Activated CD4-positive, alpha-beta memory T cell treated with anti-CD3 and anti-CD28 coated beads for 36 hours (primary cell): ENCODE measurements at regions not wholly inside any gene's neighbourhood (a gene's known extent, or its start where the extent isn't known, plus 50 kb on each side); places are given as distances from the start of the nearest gene placed in this dataset.

Experiments used
- CTCF ChIA-PET: fragments of 350-600 bp; sonication (Branson Sonifier 250); formaldehyde crosslinking; loops from one replicate; lab custom pipeline; 2021; ENCODE audit warnings: antibody characterized with exemption, inconsistent platforms; lab: Charles Lee
- POLR2A ChIA-PET: fragments of 350-600 bp; sonication (Branson Sonifier 250); formaldehyde crosslinking; loops from one replicate; lab custom pipeline; 2021; ENCODE audit warnings: antibody characterized with exemption; lab: Charles Lee
- DNase-seq: peaks from one replicate; pipeline ENCODE4 v3.0.0-alpha.2; 2020
- H3K27ac Mint-ChIP-seq: one replicate; pipeline ENCODE4 v1.8.0; 2021; ENCODE audit warnings: mixed read lengths
- H3K27me3 Mint-ChIP-seq: one replicate; pipeline ENCODE4 v1.8.0; 2021; ENCODE audit warnings: mixed read lengths
- H3K36me3 Mint-ChIP-seq: one replicate; pipeline ENCODE4 v1.8.0; 2021; ENCODE audit warnings: mixed read lengths
- H3K4me1 Mint-ChIP-seq: one replicate; pipeline ENCODE4 v1.8.0; 2021; ENCODE audit warnings: low read depth, mixed read lengths
- H3K4me3 Mint-ChIP-seq: one replicate; pipeline ENCODE4 v1.8.0; 2021; ENCODE audit warnings: mild to moderate bottlenecking, mixed read lengths
- H3K9me3 Mint-ChIP-seq: one replicate; pipeline ENCODE4 v1.8.0; 2021; ENCODE audit warnings: mixed read lengths
- intact Hi-C: fragments of 100-400 bp; cut with micrococcal nuclease; formaldehyde crosslinking; loops from one replicate; pipeline ENCODE4 v1.15.1; 2023

- Mint-ChIP-seq H3K36me3 (no peaks in the 10 kb centered on the region), H3K4me3 (no peak overlapping the region), H3K9me3 (no peaks in the 10 kb centered on the region), H3K4me1 (no peaks in the 10 kb centered on the region), H3K27ac (no peak overlapping the region), H3K27me3 (no peaks in the 10 kb centered on the region)
- DNase-seq: no peak
- ChIA-PET CTCF (no interaction called here), POLR2A (no interaction called here)
- intact Hi-C loops: no loop called here
Observed at GRCh38 chr11:115941044-115941443, 436.8 kb upstream of the CADM1 start.

- intact Hi-C loops: no loop called here
- Mint-ChIP-seq H3K9me3 (no peaks in the 10 kb centered on the region), H3K36me3 (no peaks in the 10 kb centered on the region), H3K27me3 (no peaks in the 10 kb centered on the region), H3K4me3 (no peak overlapping the region), H3K4me1 (no peaks in the 10 kb centered on the region), H3K27ac (no peak overlapping the region)
- ChIA-PET CTCF (no interaction called here), POLR2A (no interaction called here)
- DNase-seq: no peak
Observed at GRCh38 chr11:115939731-115940421, 435.7 kb upstream of the CADM1 start.

GRCh38 chr11:115939104-115939730 is 435.0 kb upstream of the CADM1 start:
- no peak overlapping the region for H3K27ac Mint-ChIP-seq
- no peak overlapping the region for H3K4me3 Mint-ChIP-seq
- H3K9me3 Mint-ChIP-seq: no peaks in the 10 kb centered on the region
- no peak for DNase-seq
- intact Hi-C loops: no loop called here
- H3K4me1 Mint-ChIP-seq: no peaks in the 10 kb centered on the region
- no peaks in the 10 kb centered on the region for H3K36me3 Mint-ChIP-seq
- ChIA-PET CTCF (no interaction called here), POLR2A (no interaction called here)
- H3K27me3 Mint-ChIP-seq: no peaks in the 10 kb centered on the region

GRCh38 chr11:115933564-115933963 is 429.3 kb upstream of the CADM1 start:
- Mint-ChIP-seq H3K4me1 (no peaks in the 10 kb centered on the region), H3K27ac (no peak overlapping the region), H3K27me3 (no peaks in the 10 kb centered on the region), H3K9me3 (no peaks in the 10 kb centered on the region), H3K4me3 (no peak overlapping the region), H3K36me3 (no peaks in the 10 kb centered on the region)
- no peak for DNase-seq
- CTCF ChIA-PET: no interaction called here
- POLR2A ChIA-PET: no interaction called here
- intact Hi-C loops: no loop called here

- intact Hi-C loops: no loop called here
- Mint-ChIP-seq H3K27ac (no peak overlapping the region), H3K36me3 (no peaks in the 10 kb centered on the region), H3K9me3 (no peaks in the 10 kb centered on the region), H3K4me1 (no peaks in the 10 kb centered on the region), H3K27me3 (peaks cover 4% of the 10 kb centered on the region), H3K4me3 (no peak overlapping the region)
- CTCF ChIA-PET: no interaction called here
- DNase-seq: no peak
- POLR2A ChIA-PET: no interaction called here
Observed at GRCh38 chr11:115931548-115932083, 427.4 kb upstream of the CADM1 start.

GRCh38 chr11:115930886-115931547 is 426.8 kb upstream of the CADM1 start:
- Mint-ChIP-seq H3K27me3 (peaks cover 4% of the 10 kb centered on the region), H3K9me3 (no peaks in the 10 kb centered on the region), H3K4me1 (no peaks in the 10 kb centered on the region), H3K4me3 (no peak overlapping the region), H3K27ac (no peak overlapping the region), H3K36me3 (no peaks in the 10 kb centered on the region)
- DNase-seq: no peak
- intact Hi-C loops: no loop called here
- ChIA-PET POLR2A (no interaction called here), CTCF (no interaction called here)

GRCh38 chr11:115930291-115930690 is 426.1 kb upstream of the CADM1 start:
- CTCF ChIA-PET: no interaction called here

GRCh38 chr11:115929618-115930129 is 425.5 kb upstream of the CADM1 start:
- no peaks in the 10 kb centered on the region for H3K36me3 Mint-ChIP-seq
- ChIA-PET POLR2A (no interaction called here), CTCF (no interaction called here)
- intact Hi-C loops: no loop called here
- H3K27me3 Mint-ChIP-seq: peaks cover 4% of the 10 kb centered on the region
- H3K27ac Mint-ChIP-seq: no peak overlapping the region
- H3K4me1 Mint-ChIP-seq: peaks cover 9% of the 10 kb centered on the region
- no peaks in the 10 kb centered on the region for H3K9me3 Mint-ChIP-seq
- H3K4me3 Mint-ChIP-seq: no peak overlapping the region
- no peak for DNase-seq

More at GRCh38 chr11:115930291-115930690, 426.1 kb upstream of the CADM1 start:
- POLR2A ChIA-PET: no interaction called here
- DNase-seq: no peak
- intact Hi-C loops: no loop called here
- Mint-ChIP-seq H3K27me3 (peaks cover 4% of the 10 kb centered on the region), H3K4me3 (no peak overlapping the region), H3K4me1 (peaks cover 6% of the 10 kb centered on the region), H3K36me3 (no peaks in the 10 kb centered on the region), H3K9me3 (no peaks in the 10 kb centered on the region), H3K27ac (no peak overlapping the region)

- Mint-ChIP-seq H3K4me1 (peaks cover 10% of the 10 kb centered on the region), H3K9me3 (no peaks in the 10 kb centered on the region), H3K36me3 (no peaks in the 10 kb centered on the region), H3K27me3 (peaks cover 4% of the 10 kb centered on the region), H3K27ac (no peak overlapping the region), H3K4me3 (no peak overlapping the region)
- no peak for DNase-seq
- CTCF ChIA-PET: no interaction called here
- POLR2A ChIA-PET: no interaction called here
- intact Hi-C loops: no loop called here
Observed at GRCh38 chr11:115928811-115929210, 424.6 kb upstream of the CADM1 start.

GRCh38 chr11:115927823-115928329 is 423.7 kb upstream of the CADM1 start:
- intact Hi-C loops: no loop called here
- Mint-ChIP-seq H3K9me3 (peaks cover 2% of the 10 kb centered on the region), H3K4me3 (no peak overlapping the region), H3K27me3 (peaks cover 4% of the 10 kb centered on the region), H3K27ac (no peak overlapping the region), H3K36me3 (no peaks in the 10 kb centered on the region), H3K4me1 (peaks cover 10% of the 10 kb centered on the region)
- CTCF ChIA-PET: no interaction called here
- DNase-seq: no peak
- POLR2A ChIA-PET: no interaction called here

GRCh38 chr11:115926601-115927000 is 422.4 kb upstream of the CADM1 start:
- ChIA-PET POLR2A (no interaction called here), CTCF (no interaction called here)
- peaks cover 15% of the 10 kb centered on the region for H3K27me3 Mint-ChIP-seq
- H3K4me1 Mint-ChIP-seq: peaks cover 10% of the 10 kb centered on the region
- no peak overlapping the region for H3K27ac Mint-ChIP-seq
- H3K4me3 Mint-ChIP-seq: no peak overlapping the region
- no peaks in the 10 kb centered on the region for H3K36me3 Mint-ChIP-seq
- no peak for DNase-seq
- peaks cover 2% of the 10 kb centered on the region for H3K9me3 Mint-ChIP-seq
- intact Hi-C loops: no loop called here

- ChIA-PET POLR2A (no interaction called here), CTCF (no interaction called here)
- Mint-ChIP-seq H3K4me3 (no peak overlapping the region), H3K27ac (no peak overlapping the region), H3K9me3 (peaks cover 2% of the 10 kb centered on the region), H3K36me3 (no peaks in the 10 kb centered on the region), H3K27me3 (peaks cover 15% of the 10 kb centered on the region), H3K4me1 (peaks cover 10% of the 10 kb centered on the region)
- DNase-seq: no peak
- intact Hi-C loops: no loop called here
Observed at GRCh38 chr11:115926138-115926537, 421.9 kb upstream of the CADM1 start.
